Esophagus squamous epithelium (tissue), 5 donors: ENCODE measurements at regions not wholly inside any gene's neighbourhood (a gene's known extent, or its start where the extent isn't known, plus 50 kb on each side); places are given as distances from the start of the nearest gene placed in this dataset.

Experiments
- DNase-seq: peaks from one replicate; lab custom pipeline; 2025; lab: John Stamatoyannopoulos, UW
- H3K27ac ChIP-seq, 4 donors: fragments of 200-600 bp; sonication (generic); one replicate each; pipeline ENCODE4 v1.5.1; 2016 to 2019; ENCODE audit warnings: mild to moderate bottlenecking in 1 of 4
- H3K27me3 ChIP-seq, 4 donors: fragments of 200-600 bp; sonication (generic); 1 replicate in 3 of 4; 2 replicates in 1 of 4; pipeline versions ENCODE4 v1.5.1 to v1.6.0; 2017 to 2021; ENCODE audit warnings: antibody characterized with exemption in 1 of 4
- H3K36me3 ChIP-seq, 3 donors: fragments of 200-600 bp; sonication (generic); one replicate each; pipeline ENCODE4 v1.5.1; 2016 to 2019
- H3K4me1 ChIP-seq, 3 donors: fragments of 200-600 bp; sonication (generic); one replicate each; pipeline ENCODE4 v1.5.1; 2017 to 2019
- H3K4me3 ChIP-seq, 4 donors: fragments of 200-600 bp; sonication (generic); 1 replicate in 3 of 4; 2 replicates in 1 of 4; pipeline ENCODE4 v1.5.1; 2016 to 2019; ENCODE audit warnings: mild to moderate bottlenecking in 2 of 4, moderate library complexity in 1 of 4
- H3K9me3 ChIP-seq, 3 donors: fragments of 200-600 bp; sonication (generic); one replicate each; pipeline ENCODE4 v1.5.1; 2016 to 2019
- CTCF ChIP-seq, 6 experiments: fragments of 450-650 bp in 4 of 6; fragments of 200-600 bp in 2 of 6; sonication (generic) in 2 of 6; IDR thresholded peaks; one replicate each; pipeline ENCODE4 v1.5.1; 2016 to 2019; ENCODE audit warnings: antibody characterized with exemption in 6 of 6, mild to moderate bottlenecking in 4 of 6, moderate library complexity in 4 of 6
- POLR2A ChIP-seq, 4 donors: fragments of 450-650 bp; IDR thresholded peaks; one replicate each; pipeline ENCODE4 v1.6.1; 2017; ENCODE audit warnings: antibody characterized with exemption in 4 of 4, mild to moderate bottlenecking in 4 of 4, moderate library complexity in 3 of 4
- WGBS, 2 donors: methylation state at CpG; one replicate each; pipeline ENCODE4 v1.1.5; 2018; 5-methylcytosine and 5-hydroxymethylcytosine counted together
- intact Hi-C: fragments of 100-400 bp; cut with DNase I; formaldehyde crosslinking; loops from one replicate; pipeline ENCODE4 v1.15.0; 2022
- donor health status: DM: yes; HTN: yes; CAD: no.

DNA sequence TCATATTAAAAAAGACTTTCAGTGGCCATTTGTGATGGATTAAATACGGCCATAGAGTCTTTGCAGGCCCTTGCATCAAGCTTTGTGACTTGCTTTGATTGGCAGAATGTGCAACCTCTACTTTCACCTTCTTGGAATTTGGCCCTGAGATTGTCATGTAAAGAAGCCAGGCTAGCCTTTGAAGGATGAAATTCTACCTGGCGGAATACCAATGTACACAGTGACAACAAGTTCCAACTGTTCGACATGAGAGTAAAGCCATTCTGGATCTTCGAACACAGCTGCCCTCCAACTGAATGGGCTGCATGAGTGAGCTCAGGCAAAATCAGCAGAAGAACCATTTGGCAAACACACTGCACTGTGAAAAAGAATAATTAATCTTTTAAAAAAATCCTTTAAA is 321.3 kb downstream of the PHF14 start:
- H3K4me1 ChIP-seq, result no peaks in the 10 kb centered on the region
- TF ChIP-seq CTCF (IDR thresholded peaks at IDR 0.05) (no peak), POLR2A (IDR thresholded peaks at IDR 0.05) (no peak)
- H3K4me3 ChIP-seq, result no peak overlapping the region
- H3K27ac ChIP-seq, result no peak overlapping the region
- no peak for DNase-seq
- no peaks in the 10 kb centered on the region for H3K36me3 ChIP-seq
- intact Hi-C loops, result no loop called here
- no peaks in the 10 kb centered on the region for H3K27me3 ChIP-seq
- WGBS, 2 donors, result 58 to 60% methylated on average over 4 of the region's 4 CpGs
- H3K9me3 ChIP-seq, result no peaks in the 10 kb centered on the region

- 70 to 79% methylated on average over 5 of the region's 5 CpGs for WGBS, 2 donors
- Histone ChIP-seq H3K4me3 (no peak overlapping the region), H3K4me1 (no peaks in the 10 kb centered on the region), H3K27ac (no peak overlapping the region), H3K27me3 (no peaks in the 10 kb centered on the region), H3K36me3 (no peaks in the 10 kb centered on the region), H3K9me3 (no peaks in the 10 kb centered on the region)
- TF ChIP-seq POLR2A (IDR thresholded peaks at IDR 0.05), result no peak
- no peak for TF ChIP-seq CTCF (IDR thresholded peaks at IDR 0.05)
- intact Hi-C loops, result no loop called here
- no peak for DNase-seq
Observed at GRCh38 chr7:11297126-11297625, 323.5 kb downstream of the PHF14 start.

- no peaks in the 10 kb centered on the region for H3K4me1 ChIP-seq
- intact Hi-C loops, result no loop called here
- H3K9me3 ChIP-seq, result no peaks in the 10 kb centered on the region
- no peak for DNase-seq
- no peaks in the 10 kb centered on the region for H3K36me3 ChIP-seq
- H3K27ac ChIP-seq, result no peak overlapping the region
- no peaks in the 10 kb centered on the region for H3K27me3 ChIP-seq
- no peak overlapping the region for H3K4me3 ChIP-seq
- TF ChIP-seq POLR2A (IDR thresholded peaks at IDR 0.05) (no peak), CTCF (IDR thresholded peaks at IDR 0.05) (no peak)
Observed at GRCh38 chr7:11297764-11298163, 324.1 kb downstream of the PHF14 start.

DNA sequence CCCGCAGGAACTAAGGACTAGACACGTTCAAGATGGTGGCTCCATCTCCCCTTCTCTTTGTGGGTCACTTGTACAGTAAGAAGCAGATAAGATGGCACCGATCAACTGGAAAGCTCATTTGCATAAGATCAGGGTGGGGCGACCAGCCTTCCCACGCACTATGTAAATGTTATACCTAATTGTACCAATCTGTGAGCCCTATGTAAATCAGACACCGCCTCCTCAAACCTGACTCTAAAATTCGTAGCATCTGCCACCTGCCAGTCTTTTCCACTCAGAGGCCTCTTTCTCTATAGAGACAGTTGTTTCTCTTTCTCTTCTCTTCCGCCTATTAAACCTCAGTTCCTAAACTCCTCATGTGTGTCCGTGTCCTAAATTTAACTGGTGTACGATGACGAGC is 324.5 kb downstream of the PHF14 start:
- 86 to 87% methylated on average over 11 of the region's 11 CpGs for WGBS, 2 donors

DNA sequence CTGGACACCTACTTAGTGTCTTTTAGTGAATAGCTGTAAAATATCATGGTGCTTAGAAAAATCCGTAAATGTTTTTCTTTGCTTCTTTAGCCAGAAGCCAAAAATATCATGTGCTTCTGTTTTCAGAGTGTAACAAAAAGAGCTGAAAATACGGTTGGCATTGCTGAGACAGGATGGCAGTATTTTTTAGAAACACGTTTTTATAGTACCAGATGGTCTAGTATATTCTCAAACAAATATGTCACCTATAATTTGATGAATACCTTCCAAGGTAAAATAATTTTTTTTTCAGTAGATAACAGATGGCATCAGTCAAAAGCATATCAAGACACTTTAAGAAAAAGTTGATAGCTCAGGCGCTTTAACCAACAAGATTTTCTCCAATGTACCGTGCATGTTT is 326.6 kb downstream of the PHF14 start:
- no peaks in the 10 kb centered on the region for H3K27me3 ChIP-seq
- H3K4me1 ChIP-seq, result no peaks in the 10 kb centered on the region
- no peak for DNase-seq
- intact Hi-C loops, result no loop called here
- no peaks in the 10 kb centered on the region for H3K36me3 ChIP-seq
- H3K27ac ChIP-seq, result no peak overlapping the region
- 71 to 77% methylated on average over 5 of the region's 5 CpGs for WGBS, 2 donors
- no peak overlapping the region for H3K4me3 ChIP-seq
- no peaks in the 10 kb centered on the region for H3K9me3 ChIP-seq
- TF ChIP-seq CTCF (IDR thresholded peaks at IDR 0.05), result no peak

More for the DNA sequence above, 324.5 kb downstream of the PHF14 start:
- Histone ChIP-seq H3K36me3 (no peaks in the 10 kb centered on the region), H3K27ac (no peak overlapping the region), H3K4me1 (no peaks in the 10 kb centered on the region), H3K4me3 (no peak overlapping the region), H3K9me3 (no peaks in the 10 kb centered on the region), H3K27me3 (no peaks in the 10 kb centered on the region)
- intact Hi-C loops, result no loop called here
- DNase-seq, result no peak
- no peak for TF ChIP-seq CTCF (IDR thresholded peaks at IDR 0.05)
- no peak for TF ChIP-seq POLR2A (IDR thresholded peaks at IDR 0.05)
